ENCODE measurements at regions not wholly inside any gene's neighbourhood (a gene's known extent, or its start where the extent isn't known, plus 50 kb on each side); places are given as distances from the start of the nearest gene placed in this dataset.
A peak's percentile ranks its signal among the peaks of the same experiment; 100 is the strongest.

DNA sequence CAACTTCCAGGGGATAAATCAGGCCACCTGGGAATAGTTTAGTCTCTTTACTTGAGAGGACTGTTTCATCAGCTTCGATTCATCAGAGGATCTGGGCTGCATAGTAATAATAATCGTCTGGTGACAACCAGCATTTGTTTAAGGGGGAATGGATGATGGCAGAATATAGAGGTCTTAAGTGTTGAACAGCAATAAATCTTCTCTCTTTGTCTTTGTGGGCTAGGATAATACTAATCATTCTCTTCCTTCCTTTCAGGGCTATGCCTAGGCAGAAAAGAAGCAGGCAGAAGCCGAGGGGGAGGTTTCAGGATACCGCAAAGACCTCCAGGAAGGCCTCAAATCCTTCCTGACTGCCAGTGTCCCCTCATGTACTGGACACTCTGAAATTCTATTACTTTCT is 150.4 kb upstream of the GAREM1 start:
- H3K9me3 Mint-ChIP-seq = peaks cover 0 to 2% (median 0%) of the 10 kb centered on the region in 3 donors
- no peaks in the 10 kb centered on the region for H3K4me1 Mint-ChIP-seq
- H3K27ac Mint-ChIP-seq = no peak overlapping the region
- no peaks in the 10 kb centered on the region for H3K36me3 Mint-ChIP-seq
- H3K4me3 Mint-ChIP-seq = no peak overlapping the region
- peaks cover 2% of the 10 kb centered on the region for H3K27me3 Mint-ChIP-seq

DNA sequence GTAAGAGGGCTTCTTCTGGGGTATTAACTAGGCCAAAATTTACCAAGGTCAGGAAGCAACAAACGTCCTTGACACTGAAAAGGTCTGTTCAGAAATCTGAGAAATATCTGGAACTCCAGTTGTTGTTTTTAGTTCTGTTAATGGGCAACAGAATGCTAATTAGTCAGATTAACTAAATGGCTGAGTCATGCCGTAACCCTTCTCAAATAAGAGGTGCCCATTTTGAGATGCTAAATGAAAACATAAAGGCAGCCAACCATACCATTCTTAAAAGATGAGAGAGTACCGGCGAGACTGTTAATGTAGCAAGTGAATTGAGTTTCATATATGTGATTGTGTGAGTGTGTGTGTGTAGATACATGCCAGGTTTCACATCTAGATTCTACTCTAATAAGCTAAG is 147.9 kb upstream of the GAREM1 start:
- Mint-ChIP-seq H3K27ac (no peak overlapping the region), H3K27me3 (peaks cover 2% of the 10 kb centered on the region), H3K4me3 (no peak overlapping the region), H3K9me3 (peaks cover 0 to 2% (median 0%) of the 10 kb centered on the region in 3 donors), H3K4me1 (no peaks in the 10 kb centered on the region), H3K36me3 (no peaks in the 10 kb centered on the region)

DNA sequence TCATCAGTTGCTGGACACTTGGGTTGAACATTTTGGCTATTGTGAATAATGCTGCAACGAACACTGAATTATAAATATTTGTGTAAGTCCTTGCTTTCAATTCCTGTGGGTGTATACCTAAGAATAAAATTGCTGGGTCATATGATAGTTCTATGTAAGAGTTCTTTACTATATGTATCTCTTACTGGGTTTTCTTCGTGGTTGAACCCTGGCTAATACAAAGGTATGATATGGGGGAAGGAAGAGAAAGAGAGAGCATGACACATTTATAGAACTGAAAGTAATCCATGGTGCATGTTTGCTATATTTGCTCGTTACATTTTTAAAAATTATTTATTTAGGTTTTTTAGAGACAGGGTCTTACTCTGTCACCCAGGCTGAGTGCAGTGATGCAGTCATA is 143.1 kb upstream of the GAREM1 start:
- Mint-ChIP-seq H3K4me3 (no peak overlapping the region), H3K9me3 (peaks cover 0 to 2% (median 0%) of the 10 kb centered on the region in 3 donors), H3K27me3 (peaks cover 2% of the 10 kb centered on the region), H3K36me3 (no peaks in the 10 kb centered on the region), H3K27ac (no peak overlapping the region), H3K4me1 (no peaks in the 10 kb centered on the region)

DNA sequence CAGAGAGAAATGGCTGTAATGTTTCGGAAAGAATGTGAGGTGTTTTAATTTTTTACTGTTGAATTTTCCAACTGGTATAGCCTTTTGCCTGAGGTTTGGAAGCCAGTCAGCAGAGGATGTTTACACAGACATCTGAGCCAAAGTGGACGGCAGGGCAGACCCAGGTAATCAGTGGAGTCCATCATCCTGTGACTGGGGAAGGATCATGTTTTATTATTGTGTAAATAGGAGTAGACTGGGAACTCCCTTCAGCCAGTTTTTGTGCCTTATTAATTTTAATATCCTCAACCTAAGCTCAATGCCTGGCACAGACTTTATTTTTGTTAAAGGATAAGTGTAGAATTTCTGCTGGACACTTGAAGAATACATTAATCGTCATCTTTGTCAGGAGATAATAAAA is 142.0 kb upstream of the GAREM1 start:
- Mint-ChIP-seq H3K36me3 (no peaks in the 10 kb centered on the region), H3K4me3 (no peak overlapping the region), H3K4me1 (no peaks in the 10 kb centered on the region), H3K9me3 (peaks cover 0 to 2% (median 0%) of the 10 kb centered on the region in 3 donors), H3K27me3 (peaks cover 2% of the 10 kb centered on the region), H3K27ac (no peak overlapping the region)

DNA sequence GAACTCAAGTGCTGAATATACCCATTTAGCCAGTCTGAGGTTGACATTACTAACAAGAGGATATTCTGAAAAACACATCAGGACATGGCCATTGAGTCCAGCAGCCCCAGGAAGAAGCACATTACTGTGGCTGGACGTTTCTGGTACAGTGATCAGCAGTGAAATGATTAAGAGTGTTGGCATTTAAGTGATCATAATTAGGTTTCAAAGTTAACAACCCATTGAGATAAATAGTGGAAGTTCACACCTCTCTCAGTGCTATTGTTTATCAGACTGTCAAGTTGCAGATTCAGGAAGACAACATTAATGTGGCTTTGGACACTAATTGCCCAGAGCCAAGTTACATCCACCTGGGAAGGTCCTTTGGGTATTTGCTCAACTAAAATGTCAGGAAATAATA is 139.5 kb upstream of the GAREM1 start:
- Mint-ChIP-seq H3K27ac (no peak overlapping the region), H3K9me3 (no peaks in the 10 kb centered on the region), H3K4me1 (no peaks in the 10 kb centered on the region), H3K4me3 (no peak overlapping the region), H3K27me3 (peaks cover 2% of the 10 kb centered on the region), H3K36me3 (no peaks in the 10 kb centered on the region)

DNA sequence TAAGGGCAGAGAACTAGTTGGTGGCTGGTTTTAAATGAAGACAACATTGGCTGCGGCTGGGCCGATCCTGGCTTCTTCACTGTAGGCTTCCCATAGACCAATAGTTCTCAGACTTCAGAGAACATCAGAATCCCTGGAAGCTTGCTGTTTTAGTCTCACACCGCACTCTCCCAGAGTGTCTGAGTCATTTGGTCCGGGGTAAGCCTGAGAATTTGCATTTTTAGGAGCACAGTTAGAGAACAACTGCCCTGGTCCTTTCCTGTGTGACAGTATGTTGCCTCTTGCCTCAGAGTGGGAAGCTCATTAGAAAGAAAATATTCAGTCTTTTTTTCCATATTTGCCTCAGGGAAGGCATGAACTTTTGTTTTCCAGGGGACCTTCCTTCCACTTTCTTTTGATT is 137.1 kb upstream of the GAREM1 start:
- no peaks in the 10 kb centered on the region for H3K4me1 Mint-ChIP-seq
- H3K27ac Mint-ChIP-seq = no peak overlapping the region
- H3K9me3 Mint-ChIP-seq = peaks cover 0 to 1% (median 0%) of the 10 kb centered on the region in 3 donors
- peak overlapping the region in 1 of 4 donors; percentile 25 for H3K4me3 Mint-ChIP-seq
- peaks cover 2% of the 10 kb centered on the region for H3K27me3 Mint-ChIP-seq
- no peaks in the 10 kb centered on the region for H3K36me3 Mint-ChIP-seq

DNA sequence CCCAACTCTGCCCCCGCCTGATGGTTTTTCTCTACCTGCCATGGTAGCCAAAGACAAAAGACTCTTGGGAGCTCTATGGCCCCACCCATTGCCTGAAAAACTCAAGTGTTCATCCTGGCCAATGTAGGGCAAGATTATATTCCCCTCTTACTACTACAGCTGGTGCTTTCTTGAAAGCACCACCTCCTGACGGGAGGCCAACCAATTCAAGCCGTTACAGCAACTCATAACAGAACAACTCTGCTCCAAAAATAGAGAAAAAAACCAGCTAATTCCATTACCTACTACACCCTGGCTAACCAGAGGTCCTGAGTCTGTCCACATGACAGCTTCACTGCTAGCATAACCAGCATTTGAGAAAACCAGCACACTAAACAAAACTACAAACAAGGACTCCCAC is 127.5 kb upstream of the GAREM1 start:
- no peaks in the 10 kb centered on the region for H3K27me3 Mint-ChIP-seq
- no peak overlapping the region for H3K4me3 Mint-ChIP-seq
- H3K4me1 Mint-ChIP-seq = no peaks in the 10 kb centered on the region
- H3K9me3 Mint-ChIP-seq = peaks cover 0 to 3% (median 2%) of the 10 kb centered on the region in 3 donors
- no peaks in the 10 kb centered on the region for H3K36me3 Mint-ChIP-seq
- H3K27ac Mint-ChIP-seq = no peak overlapping the region

DNA sequence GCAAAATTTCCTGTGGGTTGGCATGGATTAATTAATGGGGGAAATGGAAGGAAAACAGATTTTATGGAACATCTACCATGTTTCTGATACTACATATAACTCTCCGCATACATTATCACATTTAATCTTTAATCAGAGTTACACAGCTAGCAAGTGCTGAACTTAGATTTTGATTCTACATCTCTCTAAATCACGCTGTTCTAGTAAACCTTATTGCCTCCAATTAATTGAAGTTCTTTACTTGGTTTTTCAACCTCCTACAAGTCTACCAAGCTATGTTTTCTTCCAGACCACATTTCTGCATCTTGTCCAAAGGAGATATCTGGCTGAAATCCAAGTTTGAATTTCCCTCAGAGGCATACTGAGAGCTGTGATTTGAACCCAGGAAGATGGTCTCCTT is 125.8 kb upstream of the GAREM1 start:
- Mint-ChIP-seq H3K4me3 (no peak overlapping the region), H3K27ac (no peak overlapping the region), H3K36me3 (no peaks in the 10 kb centered on the region), H3K9me3 (peaks cover 0 to 5% (median 2%) of the 10 kb centered on the region in 3 donors), H3K4me1 (no peaks in the 10 kb centered on the region), H3K27me3 (no peaks in the 10 kb centered on the region)

DNA sequence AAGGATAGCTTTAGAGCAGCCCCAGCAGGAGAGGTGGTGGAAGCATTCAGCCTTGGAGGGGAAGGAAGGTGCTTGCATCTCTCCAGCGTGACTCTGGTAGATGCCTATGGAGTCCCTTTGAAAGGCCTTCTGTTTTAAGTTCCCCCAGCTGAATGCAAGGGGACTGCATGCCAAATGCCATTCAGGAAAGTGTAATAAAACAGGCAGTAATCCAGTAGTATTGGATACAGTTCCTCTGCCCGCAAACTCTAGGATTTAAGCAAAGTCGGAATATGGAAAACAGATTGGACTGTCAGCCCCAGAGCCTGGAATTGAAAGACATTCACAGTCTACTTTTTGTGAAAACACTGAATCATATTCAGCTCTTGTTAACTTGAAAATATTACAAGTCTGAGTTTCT is 125.2 kb upstream of the GAREM1 start:
- Mint-ChIP-seq H3K9me3 (peaks cover 0 to 5% (median 0%) of the 10 kb centered on the region in 3 donors), H3K27me3 (no peaks in the 10 kb centered on the region), H3K4me3 (no peak overlapping the region), H3K4me1 (no peaks in the 10 kb centered on the region), H3K36me3 (no peaks in the 10 kb centered on the region), H3K27ac (no peak overlapping the region)

DNA sequence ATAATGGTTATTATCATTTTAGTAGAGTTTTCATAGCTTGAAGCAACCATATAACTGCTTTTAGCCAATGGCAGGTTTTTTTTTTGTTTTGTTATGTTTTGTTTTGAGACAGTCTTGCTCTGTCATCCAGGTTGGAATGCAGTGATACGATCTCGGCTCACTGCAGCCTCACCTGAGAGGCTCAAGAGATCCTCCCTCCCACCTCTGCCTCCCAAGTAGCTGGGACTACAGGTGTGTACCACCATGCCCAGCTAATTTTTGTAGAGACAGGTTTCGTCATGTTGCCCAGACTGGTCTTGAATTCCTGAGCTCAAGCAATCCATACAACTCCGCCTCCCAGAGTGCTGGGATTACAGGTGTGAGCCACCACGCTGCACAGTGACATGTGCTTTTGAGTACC is 117.5 kb upstream of the GAREM1 start:
- peaks cover 4% of the 10 kb centered on the region for H3K27me3 Mint-ChIP-seq
- H3K4me3 Mint-ChIP-seq = no peak overlapping the region
- no peaks in the 10 kb centered on the region for H3K4me1 Mint-ChIP-seq
- no peaks in the 10 kb centered on the region for H3K36me3 Mint-ChIP-seq
- H3K27ac Mint-ChIP-seq = no peak overlapping the region
- peaks cover 0 to 7% (median 0%) of the 10 kb centered on the region in 3 donors for H3K9me3 Mint-ChIP-seq

DNA sequence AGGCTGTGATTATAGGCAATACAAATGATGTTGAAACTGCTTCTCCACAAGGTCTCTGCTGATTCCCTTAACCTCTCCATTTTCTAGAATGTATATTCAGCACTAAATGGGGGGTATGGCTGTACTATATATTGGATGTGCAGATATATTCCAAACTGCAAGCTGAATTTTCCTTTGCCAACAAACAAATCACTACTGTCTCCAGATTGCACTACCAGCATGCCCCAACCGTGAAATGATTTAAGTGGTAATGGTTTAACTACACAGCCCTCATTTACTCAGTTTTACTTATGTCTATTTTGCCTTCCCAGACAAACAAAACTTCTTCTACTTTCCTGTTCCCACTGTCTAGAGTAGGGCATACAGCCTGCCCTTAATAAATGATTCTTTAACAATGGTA is 112.7 kb upstream of the GAREM1 start:
- Mint-ChIP-seq H3K4me3 (no peak overlapping the region), H3K9me3 (peaks cover 0 to 3% (median 1%) of the 10 kb centered on the region in 3 donors), H3K4me1 (no peaks in the 10 kb centered on the region), H3K27ac (no peak overlapping the region), H3K27me3 (peaks cover 6% of the 10 kb centered on the region), H3K36me3 (no peaks in the 10 kb centered on the region)

DNA sequence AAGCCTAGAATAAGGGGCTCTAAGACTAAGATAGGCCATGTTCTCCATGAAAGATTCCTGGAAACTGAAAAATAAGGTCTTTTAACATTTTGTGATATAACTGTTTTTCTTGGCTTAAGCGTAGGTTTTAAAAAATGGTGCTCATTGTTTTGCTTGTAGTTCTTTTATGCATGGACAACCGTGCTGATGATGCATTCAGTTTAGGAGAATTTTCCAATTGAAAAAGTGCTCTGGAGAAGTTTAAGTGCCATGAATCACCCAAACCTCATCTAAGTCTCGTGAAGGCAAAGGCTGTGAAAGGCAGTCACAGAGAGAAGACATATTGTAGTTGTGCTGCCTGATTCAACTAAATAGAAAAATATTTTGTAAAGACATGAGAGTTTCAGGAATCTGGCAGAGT is 111.8 kb upstream of the GAREM1 start:
- Mint-ChIP-seq H3K27me3 (peaks cover 6% of the 10 kb centered on the region), H3K36me3 (no peaks in the 10 kb centered on the region), H3K9me3 (peaks cover 0 to 3% (median 1%) of the 10 kb centered on the region in 3 donors), H3K27ac (no peak overlapping the region), H3K4me1 (no peaks in the 10 kb centered on the region), H3K4me3 (no peak overlapping the region)

DNA sequence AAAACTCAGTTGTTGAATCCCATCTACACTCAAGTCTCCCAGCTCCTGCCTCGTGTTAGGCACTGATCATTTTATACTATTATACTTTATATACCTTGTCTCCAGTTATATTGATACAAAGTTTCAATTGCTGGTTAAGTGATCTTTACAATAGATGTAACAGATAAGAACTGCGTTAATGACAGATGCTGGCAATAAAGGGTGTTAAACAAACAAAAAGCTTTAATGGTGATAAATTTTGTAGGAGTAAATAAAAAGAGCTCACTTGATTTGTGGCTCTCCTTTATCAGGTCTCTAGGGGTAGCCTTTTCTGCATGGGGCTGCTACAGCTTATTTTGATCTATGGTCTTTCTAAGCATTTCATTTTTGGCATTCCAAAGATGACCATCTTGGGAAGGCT is 106.9 kb upstream of the GAREM1 start:
- Mint-ChIP-seq H3K27ac (no peak overlapping the region), H3K4me1 (no peaks in the 10 kb centered on the region), H3K36me3 (no peaks in the 10 kb centered on the region), H3K9me3 (peaks cover 0 to 3% (median 1%) of the 10 kb centered on the region in 3 donors), H3K4me3 (no peak overlapping the region), H3K27me3 (peaks cover 12% of the 10 kb centered on the region)

DNA sequence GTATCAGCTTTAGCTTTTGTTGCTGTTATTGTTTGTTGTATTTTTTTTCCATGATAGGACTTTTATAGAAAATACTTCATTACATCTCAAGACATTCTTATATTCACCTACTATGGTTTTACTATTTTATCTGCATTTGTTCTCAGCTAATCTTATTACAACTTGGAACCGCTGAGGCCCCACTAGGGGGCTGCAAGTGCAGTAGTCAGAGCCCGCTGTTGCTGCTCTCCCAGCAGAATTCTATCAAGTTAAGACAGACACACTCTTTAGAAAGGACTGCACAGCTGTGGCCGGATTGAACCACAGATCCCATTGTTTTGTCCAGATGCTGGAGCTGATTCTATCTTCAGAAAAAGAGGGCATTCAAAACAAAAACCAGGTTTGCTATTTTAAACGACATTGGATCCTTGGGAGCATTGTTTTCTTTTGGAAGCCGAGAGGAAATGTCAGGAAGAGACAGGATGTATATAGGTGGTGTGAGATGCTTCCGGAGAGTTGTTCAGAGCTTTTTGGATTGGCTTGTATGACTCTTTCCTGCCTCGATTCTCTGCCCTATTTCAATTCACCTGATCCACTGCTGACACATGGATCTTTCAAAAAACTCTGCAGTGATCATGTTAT is 105.7 kb upstream of the GAREM1 start:
- no peaks in the 10 kb centered on the region for H3K36me3 Mint-ChIP-seq
- no peaks in the 10 kb centered on the region for H3K4me1 Mint-ChIP-seq
- H3K9me3 Mint-ChIP-seq = peaks cover 0 to 3% (median 1%) of the 10 kb centered on the region in 3 donors
- H3K27me3 Mint-ChIP-seq = peaks cover 14% of the 10 kb centered on the region
- H3K4me3 Mint-ChIP-seq = no peak overlapping the region
- no peak overlapping the region for H3K27ac Mint-ChIP-seq

DNA sequence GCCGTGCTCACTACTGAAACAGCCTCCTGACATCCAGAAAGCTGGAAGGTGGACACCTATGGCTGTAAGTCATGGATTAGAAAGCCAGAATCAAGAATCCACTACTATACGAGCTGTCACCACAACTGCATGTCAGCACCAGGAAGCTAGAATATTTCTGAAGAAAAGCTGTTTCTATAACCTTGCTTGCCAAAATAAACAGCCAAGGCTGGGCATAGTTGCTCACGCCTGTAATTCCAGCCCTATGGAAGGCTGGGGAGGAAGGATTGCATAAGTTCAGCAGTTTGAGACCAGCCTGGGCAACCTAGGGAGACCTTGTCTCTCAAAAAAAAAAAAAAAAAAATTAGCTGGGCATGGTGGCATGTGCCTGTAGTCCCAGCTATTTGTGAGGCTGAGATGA is 96.3 kb upstream of the GAREM1 start:
- Mint-ChIP-seq H3K9me3 (peaks cover 2 to 3% (median 3%) of the 10 kb centered on the region in 3 donors), H3K27ac (no peak overlapping the region), H3K4me3 (no peak overlapping the region), H3K36me3 (no peaks in the 10 kb centered on the region), H3K4me1 (no peaks in the 10 kb centered on the region), H3K27me3 (no peaks in the 10 kb centered on the region)

DNA sequence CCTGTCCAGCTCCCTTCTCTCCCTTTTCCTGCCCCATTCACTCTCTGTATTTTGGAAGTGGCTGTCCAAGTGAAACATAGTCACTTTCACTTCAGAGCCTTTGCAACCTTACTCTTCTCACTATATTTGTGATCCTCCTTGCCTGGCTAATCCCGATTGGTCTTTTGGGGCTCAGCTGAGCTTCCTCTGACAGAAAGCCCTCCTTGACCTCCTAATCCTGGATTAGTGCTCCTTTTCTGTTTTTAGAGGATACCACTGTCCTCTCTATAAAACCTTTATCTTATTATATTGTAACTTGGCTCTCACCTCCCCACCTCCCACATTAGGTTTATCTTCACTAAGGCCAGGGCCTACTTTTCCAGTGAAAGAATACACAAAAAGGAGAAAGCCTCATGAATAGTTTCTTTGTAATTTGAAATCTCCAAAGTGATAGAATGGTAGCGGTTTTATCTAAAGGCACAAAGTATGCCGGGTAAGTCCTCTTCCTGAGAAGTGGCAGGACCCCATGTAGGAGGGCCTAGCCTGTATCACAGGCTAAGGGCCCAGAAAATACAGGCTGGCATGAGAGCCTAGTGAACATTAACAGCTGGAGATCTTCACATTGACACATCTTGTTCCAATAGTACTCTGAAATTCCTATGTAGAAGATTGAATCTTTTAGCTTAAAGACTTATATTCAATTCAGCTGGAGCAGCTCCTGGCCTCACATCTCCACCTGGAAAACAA is 83.1 kb upstream of the GAREM1 start:
- Mint-ChIP-seq H3K4me1 (no peaks in the 10 kb centered on the region), H3K27ac (no peak overlapping the region), H3K9me3 (no peaks in the 10 kb centered on the region), H3K4me3 (no peak overlapping the region), H3K36me3 (no peaks in the 10 kb centered on the region), H3K27me3 (peaks cover 1% of the 10 kb centered on the region)
